Sigmoid colon (tissue), 3 donors: ENCODE measurements at regions not wholly inside any gene's neighbourhood (a gene's known extent, or its start where the extent isn't known, plus 50 kb on each side); places are given as distances from the start of the nearest gene placed in this dataset.

Experiments
- POLR2A ChIP-seq, 2 donors: fragments of 450-650 bp; IDR thresholded peaks; one replicate each; pipeline ENCODE4 v1.6.1; 2016; ENCODE audit warnings: antibody characterized with exemption in 2 of 2, mild to moderate bottlenecking in 2 of 2, moderate library complexity in 2 of 2
- TF ChIP-seq, protein P1 (sequence below), 4 experiments: fragments of 450-650 bp in 3 of 4; fragments of 200-600 bp in 1 of 4; IDR thresholded peaks; one replicate each; pipeline ENCODE4 v1.5.1; 2016 to 2019; ENCODE audit warnings: antibody characterized with exemption in 4 of 4, mild to moderate bottlenecking in 3 of 4, moderate library complexity in 2 of 4

DNA sequence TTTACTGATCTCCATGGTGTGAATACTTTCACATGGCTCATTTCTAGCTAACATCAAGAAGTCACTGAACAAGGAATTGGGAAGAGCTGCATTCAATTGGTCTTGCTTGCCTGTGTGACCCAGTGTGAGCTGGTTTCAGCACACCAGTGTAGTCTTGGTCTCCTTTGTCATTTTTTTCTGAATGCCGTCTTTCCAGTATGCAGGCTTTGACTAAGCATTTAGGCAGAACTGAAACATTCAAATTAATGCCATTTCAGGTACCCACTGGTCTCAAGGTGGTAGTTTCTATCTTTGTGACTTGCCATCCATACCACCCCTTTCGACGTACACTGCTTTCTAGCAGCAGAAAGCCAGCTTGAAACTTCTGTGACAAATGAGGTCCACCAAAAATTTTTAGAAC is 550.5 kb upstream of the BOD1L1 start:
- TF ChIP-seq, protein P1, sequence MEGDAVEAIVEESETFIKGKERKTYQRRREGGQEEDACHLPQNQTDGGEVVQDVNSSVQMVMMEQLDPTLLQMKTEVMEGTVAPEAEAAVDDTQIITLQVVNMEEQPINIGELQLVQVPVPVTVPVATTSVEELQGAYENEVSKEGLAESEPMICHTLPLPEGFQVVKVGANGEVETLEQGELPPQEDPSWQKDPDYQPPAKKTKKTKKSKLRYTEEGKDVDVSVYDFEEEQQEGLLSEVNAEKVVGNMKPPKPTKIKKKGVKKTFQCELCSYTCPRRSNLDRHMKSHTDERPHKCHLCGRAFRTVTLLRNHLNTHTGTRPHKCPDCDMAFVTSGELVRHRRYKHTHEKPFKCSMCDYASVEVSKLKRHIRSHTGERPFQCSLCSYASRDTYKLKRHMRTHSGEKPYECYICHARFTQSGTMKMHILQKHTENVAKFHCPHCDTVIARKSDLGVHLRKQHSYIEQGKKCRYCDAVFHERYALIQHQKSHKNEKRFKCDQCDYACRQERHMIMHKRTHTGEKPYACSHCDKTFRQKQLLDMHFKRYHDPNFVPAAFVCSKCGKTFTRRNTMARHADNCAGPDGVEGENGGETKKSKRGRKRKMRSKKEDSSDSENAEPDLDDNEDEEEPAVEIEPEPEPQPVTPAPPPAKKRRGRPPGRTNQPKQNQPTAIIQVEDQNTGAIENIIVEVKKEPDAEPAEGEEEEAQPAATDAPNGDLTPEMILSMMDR (IDR thresholded peaks at IDR 0.05): no peak
- TF ChIP-seq POLR2A (IDR thresholded peaks at IDR 0.05): no peak
